ENCODE measurements at regions not wholly inside any gene's neighbourhood (a gene's known extent, or its start where the extent isn't known, plus 50 kb on each side); places are given as distances from the start of the nearest gene placed in this dataset.

DNA sequence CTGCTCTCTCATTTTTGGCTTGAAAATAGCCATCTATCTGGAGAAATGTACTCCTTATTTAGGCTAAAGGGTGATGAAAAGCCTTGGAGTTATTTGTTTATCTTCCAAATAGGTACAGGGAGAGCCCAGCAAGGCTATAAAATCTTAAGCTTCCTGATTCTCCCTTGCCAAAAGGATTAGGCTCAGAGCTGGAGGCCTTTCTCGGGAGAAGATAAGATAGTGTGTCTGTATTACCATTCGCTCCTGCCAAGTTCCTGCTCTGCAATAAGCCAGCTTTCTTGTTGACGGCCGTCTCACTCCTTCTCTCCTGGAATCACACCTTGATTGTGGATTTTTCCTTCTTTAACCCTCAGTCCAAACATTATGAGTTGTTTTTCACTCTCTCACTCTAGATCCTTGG lies 171.8 kb upstream of the TTC29 start:
- ATAC-seq, result no peak
- no peak for TF ChIP-seq TSHZ2 (CRISPR knock-in tag; IDR thresholded peaks at IDR 0.05)

DNA sequence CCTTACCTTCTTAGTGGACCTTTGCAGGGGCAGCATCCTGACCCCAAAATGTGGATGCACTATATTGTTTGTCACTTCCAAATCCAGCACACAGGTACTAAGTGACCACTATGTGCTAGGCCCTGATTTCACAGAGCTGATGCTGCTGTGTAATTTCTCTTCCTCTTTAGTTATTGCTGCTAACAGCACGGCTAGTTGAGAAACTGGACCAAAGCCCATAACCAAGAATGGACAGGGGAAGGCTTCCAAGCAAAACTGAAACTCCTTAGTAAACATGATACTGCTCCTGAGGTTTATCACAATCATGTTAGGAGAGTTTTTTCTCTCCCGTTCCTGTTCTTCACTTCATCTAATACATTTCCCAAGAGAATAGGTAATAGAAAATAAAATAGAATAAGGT lies 172.9 kb upstream of the TTC29 start:
- no peak for TF ChIP-seq ESRRG (CRISPR knock-in tag; IDR thresholded peaks at IDR 0.05)
- TF ChIP-seq RARB (CRISPR knock-in tag; IDR thresholded peaks at IDR 0.05), result no peak
- no peak for TF ChIP-seq TOX (CRISPR knock-in tag; IDR thresholded peaks at IDR 0.05; ENCODE audit: borderline replicate concordance)
- no peak for TF ChIP-seq ZC3H10 (CRISPR knock-in tag; IDR thresholded peaks at IDR 0.05)
- TF ChIP-seq GLIS3 (CRISPR knock-in tag; IDR thresholded peaks at IDR 0.05), result no peak
- TF ChIP-seq CSDC2 (CRISPR knock-in tag; IDR thresholded peaks at IDR 0.05), result no peak
- TF ChIP-seq, protein P1, sequence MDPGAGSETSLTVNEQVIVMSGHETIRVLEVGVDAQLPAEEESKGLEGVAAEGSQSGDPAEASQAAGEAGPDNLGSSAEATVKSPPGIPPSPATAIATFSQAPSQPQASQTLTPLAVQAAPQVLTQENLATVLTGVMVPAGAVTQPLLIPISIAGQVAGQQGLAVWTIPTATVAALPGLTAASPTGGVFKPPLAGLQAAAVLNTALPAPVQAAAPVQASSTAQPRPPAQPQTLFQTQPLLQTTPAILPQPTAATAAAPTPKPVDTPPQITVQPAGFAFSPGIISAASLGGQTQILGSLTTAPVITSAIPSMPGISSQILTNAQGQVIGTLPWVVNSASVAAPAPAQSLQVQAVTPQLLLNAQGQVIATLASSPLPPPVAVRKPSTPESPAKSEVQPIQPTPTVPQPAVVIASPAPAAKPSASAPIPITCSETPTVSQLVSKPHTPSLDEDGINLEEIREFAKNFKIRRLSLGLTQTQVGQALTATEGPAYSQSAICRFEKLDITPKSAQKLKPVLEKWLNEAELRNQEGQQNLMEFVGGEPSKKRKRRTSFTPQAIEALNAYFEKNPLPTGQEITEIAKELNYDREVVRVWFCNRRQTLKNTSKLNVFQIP (CRISPR knock-in tag; IDR thresholded peaks at IDR 0.05; ENCODE audit: borderline replicate concordance, low read depth), result no peak
- TF ChIP-seq ISL1 (CRISPR knock-in tag; IDR thresholded peaks at IDR 0.05), result no peak
- no peak for TF ChIP-seq PPARA (CRISPR knock-in tag; IDR thresholded peaks at IDR 0.05; ENCODE audit: borderline replicate concordance)
- no peak for TF ChIP-seq TSHZ2 (CRISPR knock-in tag; IDR thresholded peaks at IDR 0.05)
- TF ChIP-seq PATZ1 (CRISPR knock-in tag; IDR thresholded peaks at IDR 0.05; ENCODE audit: borderline replicate concordance), result no peak
- TF ChIP-seq ZFP3 (CRISPR knock-in tag; IDR thresholded peaks at IDR 0.05), result no peak
- no peak for ATAC-seq

GRCh38 chr4:147122685-147123084 lies 177.0 kb upstream of the TTC29 start:
- no peak for ATAC-seq
- TF ChIP-seq ZFP30 (CRISPR knock-in tag; IDR thresholded peaks at IDR 0.05) (no peak), GLIS3 (CRISPR knock-in tag; IDR thresholded peaks at IDR 0.05) (no peak)

- no peak for ATAC-seq
- TF ChIP-seq ISL1 (CRISPR knock-in tag; IDR thresholded peaks at IDR 0.05), result no peak
- TF ChIP-seq ZFP30 (CRISPR knock-in tag; IDR thresholded peaks at IDR 0.05), result no peak
- no peak for TF ChIP-seq BACH2 (CRISPR knock-in tag; IDR thresholded peaks at IDR 0.05; ENCODE audit: borderline replicate concordance)
- TF ChIP-seq, protein P2, sequence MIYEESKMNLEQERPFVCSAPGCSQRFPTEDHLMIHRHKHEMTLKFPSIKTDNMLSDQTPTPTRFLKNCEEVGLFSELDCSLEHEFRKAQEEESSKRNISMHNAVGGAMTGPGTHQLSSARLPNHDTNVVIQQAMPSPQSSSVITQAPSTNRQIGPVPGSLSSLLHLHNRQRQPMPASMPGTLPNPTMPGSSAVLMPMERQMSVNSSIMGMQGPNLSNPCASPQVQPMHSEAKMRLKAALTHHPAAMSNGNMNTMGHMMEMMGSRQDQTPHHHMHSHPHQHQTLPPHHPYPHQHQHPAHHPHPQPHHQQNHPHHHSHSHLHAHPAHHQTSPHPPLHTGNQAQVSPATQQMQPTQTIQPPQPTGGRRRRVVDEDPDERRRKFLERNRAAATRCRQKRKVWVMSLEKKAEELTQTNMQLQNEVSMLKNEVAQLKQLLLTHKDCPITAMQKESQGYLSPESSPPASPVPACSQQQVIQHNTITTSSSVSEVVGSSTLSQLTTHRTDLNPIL (CRISPR knock-in tag; IDR thresholded peaks at IDR 0.05; ENCODE audit: low read depth), result no peak
- no peak for TF ChIP-seq ZNF8 (CRISPR knock-in tag; IDR thresholded peaks at IDR 0.05)
- TF ChIP-seq TCF4 (CRISPR knock-in tag; IDR thresholded peaks at IDR 0.05; ENCODE audit: borderline replicate concordance), result no peak
- no peak for TF ChIP-seq PATZ1 (CRISPR knock-in tag; IDR thresholded peaks at IDR 0.05; ENCODE audit: borderline replicate concordance)
Observed at GRCh38 chr4:147123146-147123545, 177.5 kb upstream of the TTC29 start.
